ENCODE measurements at regions not wholly inside any gene's neighbourhood (a gene's known extent, or its start where the extent isn't known, plus 50 kb on each side); places are given as distances from the start of the nearest gene placed in this dataset.

DNA sequence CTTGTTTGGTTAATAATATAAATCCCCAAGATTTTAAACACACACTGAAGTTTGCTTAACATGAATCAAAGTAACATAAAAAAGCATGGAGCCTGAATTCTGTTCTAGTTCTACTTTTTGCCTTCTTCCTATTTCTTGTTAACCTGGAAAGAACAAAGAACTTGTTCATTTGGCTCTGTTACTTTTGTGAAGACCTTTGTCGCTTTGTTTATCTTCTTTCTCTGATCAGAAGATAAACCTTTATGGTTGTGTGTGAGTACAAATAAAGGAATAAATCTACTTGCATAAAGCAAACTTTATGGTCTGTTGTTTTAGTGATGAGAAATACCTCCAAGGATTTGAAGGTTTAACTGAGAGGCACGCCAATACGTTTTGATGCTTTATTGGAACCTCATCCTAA lies 210.1 kb upstream of the SATB1 start:
- no peak for TF ChIP-seq EZH2 (IDR thresholded peaks at IDR 0.05; ENCODE audit: insufficient read depth, poor library complexity, severe bottlenecking)
- no peak for TF ChIP-seq EZH2phosphoT487 (IDR thresholded peaks at IDR 0.05; ENCODE audit: insufficient read depth, low read depth)

All from GM23248 (cell line).